ENCODE measurements at regions not wholly inside any gene's neighbourhood (a gene's known extent, or its start where the extent isn't known, plus 50 kb on each side); places are given as distances from the start of the nearest gene placed in this dataset.
A peak's percentile ranks its signal among the peaks of the same experiment; 100 is the strongest.

DNA sequence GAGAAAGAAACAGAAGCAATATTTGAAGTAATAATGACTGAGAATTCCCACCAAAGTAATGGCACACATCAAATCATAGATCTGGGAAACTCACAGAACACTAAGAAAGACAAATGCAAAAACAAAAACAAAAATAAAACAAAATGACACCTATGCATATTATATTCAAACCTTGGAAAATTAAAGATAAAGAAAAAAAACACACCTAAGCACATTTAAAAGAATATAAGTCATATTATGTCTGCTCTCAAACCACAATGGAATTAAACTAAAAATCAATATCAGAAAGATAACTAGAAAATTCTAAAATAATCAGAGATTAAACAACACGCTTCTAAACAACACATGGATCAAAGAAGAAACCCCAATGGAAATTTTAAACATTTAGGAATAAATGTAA is 59.7 kb upstream of the GALNT5 start:
- CTCF ChIA-PET = no interaction called here
- Mint-ChIP-seq H3K4me3 (no peak overlapping the region), H3K27me3 (peaks cover 3 to 5% of the 10 kb centered on the region in 2 donors), H3K27ac (no peak overlapping the region), H3K36me3 (no peaks in the 10 kb centered on the region), H3K4me1 (peaks cover 0 to 3% (median 0%) of the 10 kb centered on the region in 3 donors), H3K9me3 (no peaks in the 10 kb centered on the region)
- Histone ChIP-seq H3K36me3 (ENCODE audit: insufficient read depth, low read length) (no peaks in the 10 kb centered on the region), H3K27me3 (ENCODE audit: insufficient read depth, low read length, poor library complexity, severe bottlenecking) (no peaks in the 10 kb centered on the region), H3K27ac (ENCODE audit: low read depth, low read length) (no peak overlapping the region), H3K4me1 (ENCODE audit: insufficient read depth, low read length) (no peaks in the 10 kb centered on the region), H3K4me3 (ENCODE audit: low read length) (no peak overlapping the region), H3K9me3 (ENCODE audit: low read length) (no peaks in the 10 kb centered on the region)
- POLR2A ChIA-PET = no interaction called here
- no peak for DNase-seq

DNA sequence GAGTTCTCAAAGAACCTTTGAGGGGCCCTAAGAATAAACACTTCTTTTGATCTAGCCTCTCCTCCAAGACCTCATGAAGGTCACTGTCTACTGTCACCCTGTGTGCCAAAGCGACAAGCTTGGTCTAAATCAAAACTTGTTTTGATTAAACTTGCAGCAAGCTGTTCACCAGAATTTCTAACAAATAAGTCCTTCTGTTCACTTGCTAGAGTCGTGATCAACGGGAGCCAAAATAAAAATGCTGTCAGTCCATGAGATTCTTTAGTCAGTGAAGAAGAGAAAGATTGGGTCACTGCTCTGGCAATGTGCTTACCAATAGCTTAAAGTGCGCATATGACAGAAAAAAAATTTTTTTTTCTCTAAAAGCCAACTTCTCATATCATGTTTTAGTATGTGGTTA is 53.9 kb upstream of the GALNT5 start:
- Mint-ChIP-seq H3K4me1 (no peaks in the 10 kb centered on the region), H3K4me3 (no peak overlapping the region), H3K9me3 (no peaks in the 10 kb centered on the region), H3K36me3 (no peaks in the 10 kb centered on the region), H3K27ac (no peak overlapping the region), H3K27me3 (peaks cover 0 to 3% of the 10 kb centered on the region in 2 donors)
- Histone ChIP-seq H3K27ac (ENCODE audit: low read depth, low read length) (no peak overlapping the region), H3K4me3 (ENCODE audit: low read length) (no peak overlapping the region), H3K9me3 (ENCODE audit: low read length) (no peaks in the 10 kb centered on the region), H3K4me1 (ENCODE audit: insufficient read depth, low read length) (no peaks in the 10 kb centered on the region), H3K36me3 (ENCODE audit: insufficient read depth, low read length) (no peaks in the 10 kb centered on the region), H3K27me3 (ENCODE audit: insufficient read depth, low read length, poor library complexity, severe bottlenecking) (no peaks in the 10 kb centered on the region)
- DNase-seq = no peak
- POLR2A ChIA-PET = no interaction called here
- CTCF ChIA-PET = no interaction called here

DNA sequence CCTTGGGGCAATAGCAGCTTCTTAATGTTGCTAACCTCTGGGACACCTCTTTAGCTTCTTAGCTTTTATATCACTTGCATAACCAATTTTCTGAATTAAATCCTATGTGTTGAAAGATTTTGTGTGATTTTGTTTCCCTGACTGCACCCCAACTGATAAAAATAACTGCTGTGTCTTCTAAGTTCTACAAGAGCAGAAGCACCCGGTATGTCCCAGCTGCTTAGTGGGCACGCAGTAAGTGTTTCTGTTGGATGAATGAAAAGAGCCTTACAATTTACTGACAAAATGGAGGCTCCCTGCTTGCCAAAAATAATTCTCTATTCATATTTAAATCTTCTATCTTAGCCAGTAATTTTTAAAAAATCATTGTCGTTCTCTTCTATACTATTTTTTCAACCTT is 53.1 kb upstream of the GALNT5 start:
- Mint-ChIP-seq H3K4me3 (no peak overlapping the region), H3K4me1 (no peaks in the 10 kb centered on the region), H3K9me3 (no peaks in the 10 kb centered on the region), H3K27me3 (peaks cover 0 to 3% of the 10 kb centered on the region in 2 donors), H3K36me3 (no peaks in the 10 kb centered on the region), H3K27ac (peak overlapping the region in 1 of 8 donors; percentile 38)
- ChIA-PET CTCF (no interaction called here), POLR2A (no interaction called here)
- no peak overlapping the region for H3K27ac ChIP-seq (ENCODE audit: low read depth, low read length)
- no peaks in the 10 kb centered on the region for H3K4me1 ChIP-seq (ENCODE audit: insufficient read depth, low read length)
- no peaks in the 10 kb centered on the region for H3K27me3 ChIP-seq (ENCODE audit: insufficient read depth, low read length, poor library complexity, severe bottlenecking)
- no peaks in the 10 kb centered on the region for H3K36me3 ChIP-seq (ENCODE audit: insufficient read depth, low read length)
- no peak for DNase-seq
- no peak overlapping the region for H3K4me3 ChIP-seq (ENCODE audit: low read length)
- H3K9me3 ChIP-seq (ENCODE audit: low read length) = no peaks in the 10 kb centered on the region

DNA sequence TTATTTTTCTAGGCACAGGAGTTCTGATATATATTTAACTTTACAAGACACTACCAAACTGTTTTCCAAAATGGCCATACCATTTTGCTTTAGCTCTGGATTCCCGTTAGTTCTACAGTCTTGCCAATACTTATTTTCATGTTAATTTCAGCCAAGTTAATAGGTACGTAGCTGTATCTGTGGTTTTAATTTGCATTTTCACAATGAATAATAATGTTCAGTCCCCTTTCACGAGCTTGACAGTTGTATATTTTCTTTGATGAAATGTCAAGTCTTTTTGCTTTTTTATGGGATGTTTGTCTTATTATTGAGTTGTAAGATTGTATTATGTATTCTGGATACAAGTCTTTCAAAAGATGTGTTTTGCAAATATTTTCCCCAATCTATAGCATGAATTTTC is 50.6 kb upstream of the GALNT5 start:
- no peak overlapping the region for H3K27ac Mint-ChIP-seq
- CTCF ChIA-PET = no interaction called here

More for the DNA sequence above, 50.6 kb upstream of the GALNT5 start:
- Histone ChIP-seq H3K27ac (ENCODE audit: low read depth, low read length) (no peak overlapping the region), H3K27me3 (ENCODE audit: insufficient read depth, low read length, poor library complexity, severe bottlenecking) (no peaks in the 10 kb centered on the region), H3K36me3 (ENCODE audit: insufficient read depth, low read length) (no peaks in the 10 kb centered on the region), H3K4me1 (ENCODE audit: insufficient read depth, low read length) (no peaks in the 10 kb centered on the region), H3K4me3 (ENCODE audit: low read length) (no peak overlapping the region), H3K9me3 (ENCODE audit: low read length) (no peaks in the 10 kb centered on the region)
- Mint-ChIP-seq H3K27me3 (peaks cover 0 to 3% of the 10 kb centered on the region in 2 donors), H3K4me3 (no peak overlapping the region), H3K36me3 (no peaks in the 10 kb centered on the region), H3K4me1 (no peaks in the 10 kb centered on the region), H3K9me3 (no peaks in the 10 kb centered on the region)
- POLR2A ChIA-PET = no interaction called here
- DNase-seq = no peak
